PC-9 (cell line): ENCODE measurements at regions not wholly inside any gene's neighbourhood (a gene's known extent, or its start where the extent isn't known, plus 50 kb on each side); places are given as distances from the start of the nearest gene placed in this dataset.

Source experiments
- CTCF ChIP-seq: fragments of 200-600 bp; sonication (generic); conservative IDR thresholded peaks from 2 replicates; pipeline ENCODE4 v1.6.1; 2017; ENCODE audit warnings: mixed run types, antibody characterized with exemption, mild to moderate bottlenecking, moderate library complexity
- EZH2 ChIP-seq: fragments of 200-600 bp; sonication (generic); IDR thresholded peaks from 2 replicates; pipeline ENCODE4 v1.8.0; 2017; ENCODE audit warnings: antibody characterized with exemption, low read depth

GRCh38 chr5:106755066-106755465, 915.7 kb downstream of the EFNA5 start:
- TF ChIP-seq CTCF (no peak), EZH2 (no peak)
